Mesendoderm (in vitro differentiated cells): ENCODE measurements at regions not wholly inside any gene's neighbourhood (a gene's known extent, or its start where the extent isn't known, plus 50 kb on each side); places are given as distances from the start of the nearest gene placed in this dataset.

Source experiments
- DNase-seq: peaks from one replicate; pipeline ENCODE4 v3.0.0; 2013
- H2AK5ac ChIP-seq: 2 replicates; pipeline ENCODE4 v1.6.1; 2013; ENCODE audit warnings: low read length, inconsistent platforms
- H2BK120ac ChIP-seq: 2 replicates; pipeline ENCODE4 v1.6.1; 2013; ENCODE audit warnings: low read depth, mild to moderate bottlenecking, low read length, moderate library complexity, mixed read lengths
- H2BK15ac ChIP-seq: replicated peaks from 2 replicates; pipeline ENCODE4 v1.6.1; 2013; ENCODE audit warnings: low read depth, mild to moderate bottlenecking, moderate library complexity
- H2BK5ac ChIP-seq: 2 replicates; pipeline ENCODE4 v1.6.1; 2013; ENCODE audit warnings: low read length, inconsistent platforms
- H3K18ac ChIP-seq: 2 replicates; pipeline ENCODE4 v1.6.1; 2013; ENCODE audit warnings: mild to moderate bottlenecking, low read length, mixed read lengths
- H3K23ac ChIP-seq: one replicate; pipeline ENCODE4 v1.6.1; 2013; ENCODE audit warnings: low read length
- H3K27ac ChIP-seq: 2 replicates; pipeline ENCODE4 v1.5.1; 2013; ENCODE audit warnings: low read depth, mild to moderate bottlenecking, inconsistent platforms, low read length, moderate library complexity
- H3K27me3 ChIP-seq: 2 replicates; pipeline ENCODE4 v1.6.1; 2013; ENCODE audit warnings: low read length, control low read depth, mild to moderate bottlenecking, inconsistent platforms; ENCODE audit not compliant: insufficient read depth, poor library complexity
- H3K36me3 ChIP-seq: 2 replicates; pipeline ENCODE4 v1.6.1; 2013; ENCODE audit warnings: low read length, inconsistent platforms; ENCODE audit not compliant: control insufficient read depth, insufficient read depth
- H3K4ac ChIP-seq: one replicate; pipeline ENCODE4 v1.6.1; 2013; ENCODE audit warnings: low read depth, mild to moderate bottlenecking, low read length, moderate library complexity
- H3K4me1 ChIP-seq: 2 replicates; pipeline ENCODE4 v1.6.1; 2013; ENCODE audit warnings: low read depth, low read length, inconsistent platforms; ENCODE audit not compliant: control insufficient read depth
- H3K4me2 ChIP-seq: 2 replicates; pipeline ENCODE4 v1.6.1; 2013; ENCODE audit warnings: low read length
- H3K4me3 ChIP-seq: 2 replicates; pipeline ENCODE4 v1.5.1; 2013; ENCODE audit warnings: mild to moderate bottlenecking, low read length
- H3K56ac ChIP-seq: one replicate; pipeline ENCODE4 v1.6.1; 2013; ENCODE audit warnings: low read length
- H3K79me1 ChIP-seq: 2 replicates; pipeline ENCODE4 v1.6.1; 2013; ENCODE audit warnings: low read length, inconsistent platforms
- H3K79me2 ChIP-seq: 2 replicates; pipeline ENCODE4 v1.6.1; 2013; ENCODE audit warnings: mild to moderate bottlenecking, low read length; ENCODE audit not compliant: control insufficient read depth, insufficient read depth
- H3K9ac ChIP-seq: 2 replicates; pipeline ENCODE4 v1.6.1; 2013; ENCODE audit warnings: low read length, inconsistent platforms
- H4K5ac ChIP-seq: one replicate; pipeline ENCODE4 v1.6.1; 2013; ENCODE audit warnings: low read length
- H4K8ac ChIP-seq: one replicate; pipeline ENCODE4 v1.6.1; 2013; ENCODE audit warnings: low read depth, mild to moderate bottlenecking, control low read depth, low read length, moderate library complexity
- WGBS: extraction: QIAGEN DNeasy Blood & Tissue Kit; methylation state at CpG from one replicate; pipeline ENCODE4 v1.1.7; 2013; ENCODE audit warnings: low lambda C conversion rate, missing lambda C conversion rate; ENCODE audit not compliant: insufficient coverage; ENCODE audit errors: extremely low coverage; 5-methylcytosine and 5-hydroxymethylcytosine counted together

DNA sequence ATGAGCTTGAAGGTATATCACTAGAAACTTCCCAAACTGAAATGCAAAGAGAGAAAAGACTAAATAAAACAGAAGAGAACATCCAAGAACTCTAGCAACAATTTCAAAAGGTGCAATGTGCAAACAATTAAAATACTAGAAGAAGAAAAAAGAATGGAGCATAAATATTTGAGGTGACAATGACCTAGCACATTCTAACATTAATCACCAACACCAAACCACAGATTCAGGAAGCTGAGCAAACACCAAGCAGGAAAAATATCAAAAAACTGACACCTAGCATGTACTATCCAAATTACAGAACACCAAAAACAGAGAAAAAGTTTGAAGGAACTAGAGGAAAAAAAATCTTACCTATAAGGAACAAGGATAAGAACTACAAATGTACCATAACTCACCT, 460.8 kb downstream of the IRS1 start:
- H3K27ac ChIP-seq: no peak overlapping the region
- H2BK5ac ChIP-seq: no peak overlapping the region
- no peak overlapping the region for H3K23ac ChIP-seq
- no peaks in the 10 kb centered on the region for H3K79me2 ChIP-seq
- H3K4me3 ChIP-seq: no peak overlapping the region
- H3K4ac ChIP-seq: no peak overlapping the region
- no peak overlapping the region for H3K9ac ChIP-seq
- H2BK120ac ChIP-seq: no peak overlapping the region
- H3K4me2 ChIP-seq: no peak overlapping the region
- H3K4me1 ChIP-seq: no peaks in the 10 kb centered on the region
- no peak overlapping the region for H4K8ac ChIP-seq
- H2BK15ac ChIP-seq: no peak overlapping the region
- H3K18ac ChIP-seq: no peak overlapping the region
- no peak overlapping the region for H4K5ac ChIP-seq
- DNase-seq: no peak
- no peak overlapping the region for H3K56ac ChIP-seq
- H3K79me1 ChIP-seq: no peaks in the 10 kb centered on the region
- H3K36me3 ChIP-seq: no peaks in the 10 kb centered on the region
- H3K27me3 ChIP-seq: no peaks in the 10 kb centered on the region
- H2AK5ac ChIP-seq: no peak overlapping the region

DNA sequence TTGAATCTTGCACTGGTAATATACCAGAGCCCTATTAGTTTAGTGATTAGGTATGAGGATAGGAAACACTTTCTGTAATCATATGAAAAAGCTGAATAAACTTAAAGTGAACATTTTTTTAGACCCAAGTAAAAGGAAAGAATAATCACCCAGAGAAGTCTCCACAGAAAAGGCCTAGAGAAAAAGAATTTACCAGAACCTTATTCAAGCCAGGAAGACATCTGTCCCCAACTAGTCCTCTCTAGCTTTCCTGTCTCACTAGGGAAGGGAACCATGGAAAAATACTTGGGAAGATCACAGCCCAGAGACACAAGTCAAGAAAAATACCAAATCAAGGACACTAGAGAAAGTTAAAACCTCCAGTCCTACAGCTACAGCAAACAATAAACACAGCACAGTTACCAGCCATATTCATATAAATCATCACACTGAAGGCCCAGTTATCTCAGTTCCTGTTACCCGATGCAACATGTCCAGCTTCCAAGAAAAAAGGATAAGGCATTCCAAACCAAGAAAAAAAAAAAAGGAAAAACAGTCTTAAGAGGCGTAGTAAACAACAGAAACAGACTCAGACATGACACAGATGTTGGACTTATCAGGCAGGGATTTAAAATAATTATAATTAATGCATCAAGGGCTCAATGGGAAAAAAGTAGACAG, 461.5 kb downstream of the IRS1 start:
- Histone ChIP-seq H3K4me1 (no peaks in the 10 kb centered on the region), H4K5ac (no peak overlapping the region), H3K9ac (no peak overlapping the region), H3K27me3 (no peaks in the 10 kb centered on the region), H3K36me3 (no peaks in the 10 kb centered on the region), H3K56ac (no peak overlapping the region), H2AK5ac (no peak overlapping the region), H3K27ac (no peak overlapping the region), H2BK5ac (no peak overlapping the region), H3K18ac (no peak overlapping the region), H3K4me2 (no peak overlapping the region), H2BK120ac (no peak overlapping the region), H3K79me1 (no peaks in the 10 kb centered on the region), H3K4me3 (no peak overlapping the region), H3K4ac (no peak overlapping the region), H3K23ac (no peak overlapping the region), H4K8ac (no peak overlapping the region), H2BK15ac (no peak overlapping the region), H3K79me2 (no peaks in the 10 kb centered on the region)
- no CpG with 5 or more reads among the region's 2 CpGs for WGBS
- no peak for DNase-seq

DNA sequence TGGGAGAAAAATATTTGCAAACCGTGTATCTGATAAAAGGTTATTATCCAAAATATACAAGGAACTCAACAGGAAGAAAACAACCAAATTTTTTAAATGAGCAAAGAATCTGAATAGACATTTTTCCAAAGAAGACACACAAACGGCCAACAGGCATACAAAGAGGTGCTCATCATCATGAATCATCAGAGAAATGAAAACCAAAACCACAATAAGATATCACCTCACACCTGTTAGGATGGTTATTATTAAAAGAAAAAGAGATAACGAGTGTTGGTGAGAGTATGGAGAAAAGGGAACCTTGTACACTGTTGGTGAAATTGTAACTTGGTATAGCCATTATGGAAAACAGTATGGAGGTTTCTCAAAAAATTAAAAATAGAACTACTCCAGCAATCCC, 463.3 kb downstream of the IRS1 start:
- DNase-seq: no peak

DNA sequence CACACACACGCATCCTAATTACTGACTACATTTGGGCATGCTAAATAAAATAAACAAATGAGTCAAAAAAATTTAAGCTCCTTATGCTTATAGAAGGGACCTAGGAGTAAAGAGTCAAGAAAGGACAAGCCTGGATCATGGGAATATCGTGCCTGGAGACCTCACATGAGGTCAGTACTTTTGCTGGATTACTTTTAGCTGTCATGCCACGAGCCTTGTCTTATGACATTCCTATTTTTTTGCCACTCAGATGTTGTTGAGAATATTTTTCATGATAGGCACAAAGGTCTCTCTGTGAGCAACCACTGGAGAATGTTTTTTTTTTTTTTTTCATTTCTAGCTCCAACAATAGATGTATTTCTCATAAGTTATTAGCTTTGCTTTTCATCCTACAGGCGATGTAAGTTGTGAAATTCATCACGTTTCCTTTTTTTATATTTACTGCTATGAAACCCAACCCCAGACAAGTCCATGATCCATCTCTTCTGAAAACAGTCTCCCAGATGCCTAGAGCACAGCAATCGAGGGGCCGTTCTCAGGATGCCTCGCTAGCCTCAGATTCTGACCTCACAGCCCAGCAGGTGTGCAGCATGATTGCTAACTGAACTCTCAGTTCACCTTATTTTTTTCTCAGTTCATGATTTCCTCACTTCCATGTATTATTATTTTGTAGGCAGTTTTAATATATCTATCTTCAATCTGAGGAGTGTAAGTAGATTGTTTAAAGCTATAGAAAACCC, 464.5 kb downstream of the IRS1 start:
- Histone ChIP-seq H3K4me3 (no peak overlapping the region), H2BK120ac (no peak overlapping the region), H3K4me1 (no peaks in the 10 kb centered on the region), H4K8ac (no peak overlapping the region), H3K9ac (no peak overlapping the region), H4K5ac (no peak overlapping the region), H2AK5ac (no peak overlapping the region), H2BK15ac (no peak overlapping the region), H3K18ac (no peak overlapping the region), H3K27ac (no peak overlapping the region), H3K56ac (no peak overlapping the region), H3K79me2 (no peaks in the 10 kb centered on the region), H3K4me2 (no peak overlapping the region), H3K79me1 (no peaks in the 10 kb centered on the region), H3K27me3 (no peaks in the 10 kb centered on the region), H3K23ac (no peak overlapping the region), H3K4ac (no peak overlapping the region), H3K36me3 (no peaks in the 10 kb centered on the region), H2BK5ac (no peak overlapping the region)
- no peak for DNase-seq
- 100% methylated on average over 1 of the region's 8 CpGs for WGBS

More for the DNA sequence above, 463.3 kb downstream of the IRS1 start:
- Histone ChIP-seq H3K79me2 (no peaks in the 10 kb centered on the region), H3K18ac (no peak overlapping the region), H3K27ac (no peak overlapping the region), H2BK15ac (no peak overlapping the region), H3K23ac (no peak overlapping the region), H3K9ac (no peak overlapping the region), H4K8ac (no peak overlapping the region), H3K4me1 (no peaks in the 10 kb centered on the region), H4K5ac (no peak overlapping the region), H3K4me2 (no peak overlapping the region), H3K79me1 (no peaks in the 10 kb centered on the region), H3K27me3 (no peaks in the 10 kb centered on the region), H3K4me3 (no peak overlapping the region), H2AK5ac (no peak overlapping the region), H3K36me3 (no peaks in the 10 kb centered on the region), H3K56ac (no peak overlapping the region), H3K4ac (no peak overlapping the region), H2BK120ac (no peak overlapping the region), H2BK5ac (no peak overlapping the region)
- WGBS: no CpG with 5 or more reads among the region's 3 CpGs

DNA sequence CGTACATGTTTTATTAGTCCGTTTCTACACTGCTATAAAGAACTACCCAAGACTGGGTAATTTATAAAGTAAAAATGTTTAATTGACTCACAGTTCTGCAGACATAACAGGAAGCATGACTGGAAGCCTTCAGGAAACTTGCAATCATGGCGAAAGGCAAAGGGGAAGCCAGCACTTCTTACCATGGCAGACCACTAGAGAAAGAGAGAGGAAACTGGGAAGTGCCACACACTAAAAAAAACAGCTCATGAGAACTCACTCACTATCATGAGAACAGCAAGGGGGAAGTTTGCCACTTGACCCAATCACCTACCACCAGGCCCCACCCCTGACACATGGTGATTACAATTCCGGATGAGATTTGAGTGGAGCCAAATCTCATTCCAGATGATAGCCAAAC, 466.2 kb downstream of the IRS1 start:
- no peak overlapping the region for H4K8ac ChIP-seq
- H3K27me3 ChIP-seq: no peaks in the 10 kb centered on the region
- no peak overlapping the region for H3K4ac ChIP-seq
- no CpG with 5 or more reads among the region's 4 CpGs for WGBS
- no peaks in the 10 kb centered on the region for H3K79me1 ChIP-seq
- no peak overlapping the region for H3K23ac ChIP-seq
- no peak overlapping the region for H2AK5ac ChIP-seq
- no peak overlapping the region for H3K18ac ChIP-seq
- no peak overlapping the region for H2BK15ac ChIP-seq
- H2BK5ac ChIP-seq: no peak overlapping the region
- no peaks in the 10 kb centered on the region for H3K4me1 ChIP-seq
- no peak overlapping the region for H3K27ac ChIP-seq
- H3K9ac ChIP-seq: no peak overlapping the region
- no peak overlapping the region for H3K4me2 ChIP-seq
- no peaks in the 10 kb centered on the region for H3K36me3 ChIP-seq
- H3K56ac ChIP-seq: no peak overlapping the region
- no peak overlapping the region for H2BK120ac ChIP-seq
- no peaks in the 10 kb centered on the region for H3K79me2 ChIP-seq
- no peak overlapping the region for H3K4me3 ChIP-seq
- no peak overlapping the region for H4K5ac ChIP-seq
- DNase-seq: no peak

DNA sequence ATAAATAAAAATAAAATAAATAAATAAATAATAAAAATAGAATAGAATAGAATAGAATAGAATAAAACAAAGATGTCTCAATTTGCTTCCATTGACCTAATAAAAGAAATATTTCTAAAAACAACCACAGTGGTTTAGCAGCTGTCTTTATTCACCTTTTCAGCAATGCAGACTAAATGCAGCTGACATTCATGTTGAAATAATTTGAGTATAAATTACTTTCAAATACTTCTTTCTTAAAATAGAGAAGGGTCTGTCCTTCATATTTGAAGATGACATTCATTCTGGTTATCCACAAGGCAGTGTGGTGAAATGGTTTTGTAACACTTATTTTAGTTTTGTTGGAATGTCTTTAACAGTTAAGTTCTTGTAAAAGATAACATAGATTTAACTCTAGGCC, 469.4 kb downstream of the IRS1 start:
- Histone ChIP-seq H3K4me3 (no peak overlapping the region), H3K4ac (no peak overlapping the region), H3K56ac (no peak overlapping the region), H2BK15ac (no peak overlapping the region), H3K79me2 (no peaks in the 10 kb centered on the region), H3K4me2 (no peak overlapping the region), H3K4me1 (no peaks in the 10 kb centered on the region), H2AK5ac (no peak overlapping the region), H3K23ac (no peak overlapping the region), H3K27ac (no peak overlapping the region), H4K5ac (no peak overlapping the region), H2BK120ac (no peak overlapping the region), H4K8ac (no peak overlapping the region), H3K36me3 (no peaks in the 10 kb centered on the region), H3K18ac (no peak overlapping the region), H2BK5ac (no peak overlapping the region), H3K79me1 (no peaks in the 10 kb centered on the region), H3K27me3 (no peaks in the 10 kb centered on the region), H3K9ac (no peak overlapping the region)
- no peak for DNase-seq
